Effector CD8-positive, alpha-beta T cell (primary cell): ENCODE measurements at regions not wholly inside any gene's neighbourhood (a gene's known extent, or its start where the extent isn't known, plus 50 kb on each side); places are given as distances from the start of the nearest gene placed in this dataset.
"Not testable (repeated sequence)": the region's sequence is repeated elsewhere in the genome, so short reads cannot be mapped to it uniquely, and the experiment has no call there.

Source experiments
- DNase-seq: peaks from one replicate; lab custom pipeline; 2025; lab: John Stamatoyannopoulos, UW

- DNase-seq: not testable (repeated sequence)
Measured at GRCh38 chr13:84579901-84580300, 697.6 kb upstream of the SLITRK1 start.

DNA sequence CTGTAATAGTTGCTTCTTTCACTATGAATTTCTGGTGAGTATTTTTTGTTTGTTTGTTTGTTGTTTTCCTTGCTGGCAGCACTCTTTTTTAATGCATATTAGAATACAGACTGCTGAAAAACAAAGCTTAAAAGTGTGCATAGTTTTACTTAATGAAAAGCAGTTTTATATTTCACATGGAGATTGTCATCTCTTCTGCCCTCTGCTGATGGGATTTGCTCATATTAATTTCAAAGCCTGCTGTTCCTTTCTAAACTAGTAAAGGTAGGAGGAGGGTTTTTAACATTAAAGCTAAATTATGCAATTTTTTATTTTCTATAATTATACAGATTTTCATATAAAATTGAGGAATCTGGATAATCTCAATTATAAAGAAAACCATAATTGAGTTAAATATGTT, 692.6 kb upstream of the SLITRK1 start:
- DNase-seq: no peak

GRCh38 chr13:84571264-84571663, 689.0 kb upstream of the SLITRK1 start:
- DNase-seq: no peak

- no peak for DNase-seq
Measured at GRCh38 chr13:84570831-84571230, 688.6 kb upstream of the SLITRK1 start.

DNA sequence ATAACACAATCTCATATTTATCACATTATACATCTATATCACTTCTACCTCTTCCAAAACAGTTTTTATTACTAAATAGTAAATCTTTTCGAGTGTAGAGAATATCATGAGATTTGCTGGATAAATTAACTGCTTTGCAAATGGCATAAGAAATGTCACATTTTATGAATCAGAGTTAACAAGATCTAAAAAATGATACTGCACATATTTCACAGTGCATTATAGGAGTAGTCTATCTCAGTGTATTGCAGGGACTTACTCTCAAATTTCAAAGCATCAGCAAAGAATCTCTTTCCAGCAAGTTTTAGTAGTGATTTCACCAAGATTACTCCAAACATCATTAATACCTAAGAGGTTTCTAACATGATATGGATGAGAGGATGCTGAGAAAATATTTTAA, 687.1 kb upstream of the SLITRK1 start:
- DNase-seq: no peak

DNA sequence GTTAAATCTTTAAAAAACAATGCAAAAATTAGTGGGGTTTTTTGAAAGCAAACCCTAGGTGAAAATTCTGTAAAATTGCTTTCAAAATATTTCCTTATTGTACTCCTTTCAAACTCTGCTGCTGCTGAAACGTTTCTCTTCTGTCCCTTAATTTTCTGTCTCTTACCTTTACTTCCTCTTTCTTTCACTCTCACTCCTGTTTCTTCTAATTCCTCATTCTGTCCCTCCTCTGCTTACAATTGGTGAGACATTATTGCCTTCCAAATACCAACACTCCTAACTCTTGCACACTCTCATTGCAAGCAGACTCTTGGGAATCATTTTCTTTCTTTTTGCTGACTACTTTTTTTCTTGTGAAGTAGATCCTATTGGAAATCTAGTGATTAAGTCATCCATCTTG, 685.6 kb upstream of the SLITRK1 start:
- DNase-seq: no peak

GRCh38 chr13:84566780-84567179, 684.5 kb upstream of the SLITRK1 start:
- DNase-seq: no peak

DNA sequence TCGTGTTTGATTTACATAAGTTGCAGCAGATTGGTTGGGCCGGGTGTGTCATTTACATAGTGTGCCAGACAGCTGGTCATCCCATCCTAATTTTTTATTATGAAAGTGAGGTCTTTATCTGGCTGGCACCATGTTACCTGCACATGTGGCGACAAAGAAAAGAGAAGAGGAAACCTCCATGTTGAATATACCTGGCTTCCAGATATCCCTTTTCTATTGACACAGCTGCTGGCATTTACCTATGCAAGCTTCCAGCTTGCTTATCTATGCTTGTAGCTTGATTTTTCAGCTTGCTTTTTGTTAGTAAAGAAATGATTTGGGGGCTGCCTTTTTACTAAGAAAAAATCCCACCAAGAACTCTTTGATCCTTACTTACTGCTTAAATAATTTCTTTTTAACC, 681.3 kb upstream of the SLITRK1 start:
- no peak for DNase-seq

- DNase-seq: no peak
Measured at GRCh38 chr13:84553227-84553626, 671.0 kb upstream of the SLITRK1 start.

DNA sequence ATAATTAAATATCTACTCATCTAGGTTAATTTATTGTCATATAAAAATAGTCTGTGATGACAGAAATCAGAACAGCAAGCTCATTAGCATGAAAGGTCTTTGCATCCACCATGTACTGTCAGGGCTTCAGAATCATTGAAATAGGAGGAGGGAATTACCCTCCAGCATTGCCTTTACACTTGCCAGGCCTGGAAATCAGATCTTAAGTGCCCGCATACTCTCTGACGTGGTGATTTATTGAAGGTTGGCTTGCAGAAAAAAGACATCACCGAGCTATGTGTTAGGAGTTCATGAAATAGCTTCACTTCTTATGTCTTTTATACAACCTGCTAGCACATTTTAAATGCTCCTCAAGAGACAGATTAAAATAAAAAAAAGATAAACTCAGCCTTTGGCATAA, 661.7 kb upstream of the SLITRK1 start:
- no peak for DNase-seq

GRCh38 chr13:84542348-84542747, 660.1 kb upstream of the SLITRK1 start:
- DNase-seq: no peak

DNA sequence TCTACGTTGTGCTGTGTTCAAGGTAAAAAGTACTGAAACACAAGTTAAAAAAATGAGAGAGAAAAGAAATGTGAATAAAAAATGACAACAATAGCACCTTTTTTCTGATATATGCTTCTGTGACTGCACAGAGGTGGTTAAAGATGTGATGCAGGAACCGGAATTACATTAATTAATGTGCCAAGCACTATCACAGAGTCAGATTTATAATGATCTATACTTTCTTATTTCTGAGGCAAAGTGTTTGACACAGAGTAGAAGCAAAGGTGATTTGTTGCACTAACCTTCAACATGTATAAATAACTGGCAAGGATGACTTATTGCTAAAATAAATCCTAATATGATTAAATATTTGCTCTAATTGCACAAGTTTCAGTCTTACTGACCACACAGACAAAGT, 654.6 kb upstream of the SLITRK1 start:
- DNase-seq: no peak

GRCh38 chr13:84528408-84529070, 646.3 kb upstream of the SLITRK1 start:
- DNase-seq: no peak

- no peak for DNase-seq
Measured at GRCh38 chr13:84525865-84526264, 643.6 kb upstream of the SLITRK1 start.

- no peak for DNase-seq
Measured at GRCh38 chr13:84524586-84524985, 642.3 kb upstream of the SLITRK1 start.

DNA sequence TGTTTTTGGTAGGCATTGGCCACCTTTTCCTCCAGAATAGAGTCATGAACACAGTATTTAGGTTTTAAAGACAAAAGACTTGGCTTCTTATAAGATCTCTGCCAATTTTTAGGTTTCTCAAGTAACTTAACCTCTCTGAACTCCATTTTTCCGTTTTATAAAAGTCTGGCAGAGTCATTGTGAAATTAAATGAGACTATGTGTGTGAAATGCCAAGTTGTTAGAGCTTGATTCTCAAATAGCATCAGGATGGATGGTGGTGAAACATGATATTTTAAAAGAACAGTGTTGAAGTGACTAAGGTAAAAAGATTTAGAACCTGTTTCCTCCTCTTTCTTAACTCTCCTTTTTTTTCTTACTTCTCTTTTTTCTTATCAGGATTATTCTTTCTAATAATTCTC, 617.7 kb upstream of the SLITRK1 start:
- no peak for DNase-seq

DNA sequence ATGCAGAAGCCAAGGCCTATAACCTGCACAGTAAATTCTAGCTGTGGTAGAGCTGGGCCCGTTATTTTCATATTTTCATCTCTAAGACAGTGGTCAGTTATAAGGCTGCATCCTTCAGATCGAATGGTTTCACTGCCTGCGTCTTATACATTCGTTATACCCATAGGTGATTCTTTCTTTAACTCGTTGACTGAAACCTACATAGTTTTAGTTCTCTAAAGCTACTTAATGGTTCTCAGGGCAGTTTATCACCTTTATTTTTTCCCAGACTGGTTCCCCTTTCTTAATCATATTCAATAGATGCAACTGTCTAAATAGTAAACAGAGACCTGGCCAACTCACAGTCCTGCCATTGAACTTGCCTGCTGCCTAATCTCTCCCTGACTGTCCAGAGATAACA, 615.3 kb upstream of the SLITRK1 start:
- DNase-seq: no peak

DNA sequence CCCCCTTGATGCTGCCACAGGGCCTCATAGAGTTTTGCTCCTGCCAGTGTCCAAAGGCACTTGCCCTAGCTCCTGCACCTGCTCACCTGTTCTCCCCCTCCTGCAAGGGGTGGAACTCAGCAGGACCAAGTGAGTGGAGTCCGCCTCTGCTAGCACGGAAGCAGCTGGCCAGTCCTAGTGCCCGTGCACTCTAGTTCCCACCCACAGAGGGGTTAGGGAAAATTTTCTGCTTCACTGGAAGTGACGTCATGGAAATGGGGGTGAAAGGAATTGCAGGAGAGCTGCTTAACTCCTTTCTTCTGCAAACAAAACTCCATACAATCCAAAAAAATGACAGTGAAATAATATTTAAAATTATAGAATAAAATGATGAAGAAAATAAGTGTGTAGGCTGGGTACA, 609.7 kb upstream of the SLITRK1 start:
- DNase-seq: no peak

DNA sequence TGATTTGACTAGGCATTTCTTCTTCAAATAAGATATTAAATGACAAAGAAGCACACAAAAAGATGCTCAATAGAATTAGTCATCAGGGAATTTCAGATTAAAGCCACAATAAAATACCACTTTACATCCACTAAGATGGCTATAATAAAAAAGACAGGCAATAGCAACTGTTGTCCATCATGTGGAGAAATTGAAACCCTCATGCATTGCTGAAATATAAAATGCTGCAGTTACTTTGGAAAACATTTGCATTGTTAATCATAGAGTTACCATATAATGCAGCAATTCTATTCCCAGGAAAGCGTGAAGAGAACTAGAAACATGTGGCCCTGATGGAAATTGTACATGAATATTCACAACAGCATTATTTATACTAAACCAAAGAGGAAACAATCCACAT, 605.5 kb upstream of the SLITRK1 start:
- DNase-seq: no peak

DNA sequence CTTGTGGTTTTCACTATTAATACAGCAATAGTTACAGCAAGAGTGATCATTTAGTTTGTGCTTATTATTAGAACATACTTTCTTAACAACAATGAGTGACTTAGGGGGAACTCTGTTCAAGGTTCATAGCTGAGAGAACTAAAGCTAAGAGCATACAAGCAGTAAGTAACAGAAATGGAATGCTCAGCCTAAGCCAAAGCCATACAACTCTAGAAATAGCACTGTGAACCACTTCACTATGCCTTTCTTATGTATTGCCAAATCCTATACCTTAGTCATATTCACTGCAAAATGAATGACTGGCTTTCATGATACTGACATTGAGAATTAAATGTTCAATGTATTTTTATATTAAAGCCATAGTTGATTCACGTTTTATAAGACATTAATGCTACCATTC, 599.7 kb upstream of the SLITRK1 start:
- no peak for DNase-seq

DNA sequence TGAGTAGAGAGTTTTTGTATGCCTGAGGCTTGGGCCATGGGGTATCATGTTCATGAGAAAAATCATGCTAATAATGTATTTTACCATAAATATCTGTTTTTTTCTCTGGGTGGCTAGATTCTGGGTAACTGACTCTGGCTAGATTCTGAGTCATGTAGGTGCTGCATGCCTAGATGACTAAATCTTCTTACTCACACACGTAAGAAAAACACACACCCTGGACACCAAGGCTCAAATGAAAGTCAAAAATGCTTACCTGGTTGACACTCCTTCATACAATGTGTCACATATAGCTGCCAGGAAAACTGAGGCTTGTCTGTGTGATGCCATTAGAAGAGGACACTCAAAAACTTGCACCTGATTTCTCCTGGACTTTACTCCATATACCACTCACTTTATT, 597.4 kb upstream of the SLITRK1 start:
- no peak for DNase-seq

- no peak for DNase-seq
Measured at GRCh38 chr13:84470528-84470927, 588.3 kb upstream of the SLITRK1 start.

DNA sequence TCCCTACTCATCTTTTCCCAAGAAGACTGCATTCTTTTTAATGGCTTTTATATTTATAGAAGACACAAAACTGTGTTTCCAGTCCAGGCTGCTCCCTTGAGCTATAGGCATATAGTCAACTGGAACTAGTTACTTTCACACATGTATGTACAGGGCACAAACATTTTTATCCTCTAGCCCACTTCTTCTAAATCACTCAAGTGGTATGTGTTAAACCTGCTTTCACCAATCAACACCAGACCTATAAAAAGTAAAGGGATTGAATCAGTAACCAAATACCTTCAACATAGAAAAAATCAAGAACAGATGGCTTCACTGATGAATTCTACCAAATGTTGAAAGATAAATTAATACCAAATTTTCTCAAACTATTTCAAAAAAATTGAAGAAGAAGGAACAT, 584.2 kb upstream of the SLITRK1 start:
- DNase-seq: no peak

GRCh38 chr13:84460989-84461388, 578.7 kb upstream of the SLITRK1 start:
- no peak for DNase-seq
